Body of pancreas (tissue), 4 donors: ENCODE measurements at regions not wholly inside any gene's neighbourhood (a gene's known extent, or its start where the extent isn't known, plus 50 kb on each side); places are given as distances from the start of the nearest gene placed in this dataset.

Experiments
- POLR2A ChIP-seq, 3 donors: fragments of 450-650 bp; IDR thresholded peaks; one replicate each; pipeline ENCODE4 v1.6.1; 2016; ENCODE audit warnings: antibody characterized with exemption in 3 of 3, mild to moderate bottlenecking in 2 of 3
- TF ChIP-seq, protein P1 (sequence below), 7 experiments: fragments of 450-650 bp in 4 of 7; fragments of 200-600 bp in 3 of 7; sonication (generic) in 3 of 7; IDR thresholded peaks; one replicate each; pipeline ENCODE4 v1.5.1; 2016 to 2019; ENCODE audit warnings: antibody characterized with exemption in 7 of 7

DNA sequence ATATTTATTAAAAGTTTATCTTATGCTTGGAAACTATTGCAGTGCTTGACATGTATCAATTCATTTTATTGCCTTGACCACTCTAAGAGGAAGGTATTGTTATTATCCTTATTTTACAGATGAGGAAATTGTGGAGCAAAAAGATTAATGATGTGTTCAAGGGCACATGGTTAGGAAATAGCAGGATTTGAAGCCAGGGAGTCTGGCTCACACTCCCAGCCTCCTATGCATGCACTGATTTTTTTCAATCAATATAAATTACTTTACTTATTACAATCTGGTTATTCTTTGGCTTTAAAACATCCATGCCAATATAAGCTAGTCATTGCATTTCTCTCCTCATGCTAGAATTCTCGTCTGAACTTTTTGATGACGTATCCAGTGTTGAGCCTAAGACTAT is 94.2 kb upstream of the TBX5 start:
- TF ChIP-seq, protein P1, sequence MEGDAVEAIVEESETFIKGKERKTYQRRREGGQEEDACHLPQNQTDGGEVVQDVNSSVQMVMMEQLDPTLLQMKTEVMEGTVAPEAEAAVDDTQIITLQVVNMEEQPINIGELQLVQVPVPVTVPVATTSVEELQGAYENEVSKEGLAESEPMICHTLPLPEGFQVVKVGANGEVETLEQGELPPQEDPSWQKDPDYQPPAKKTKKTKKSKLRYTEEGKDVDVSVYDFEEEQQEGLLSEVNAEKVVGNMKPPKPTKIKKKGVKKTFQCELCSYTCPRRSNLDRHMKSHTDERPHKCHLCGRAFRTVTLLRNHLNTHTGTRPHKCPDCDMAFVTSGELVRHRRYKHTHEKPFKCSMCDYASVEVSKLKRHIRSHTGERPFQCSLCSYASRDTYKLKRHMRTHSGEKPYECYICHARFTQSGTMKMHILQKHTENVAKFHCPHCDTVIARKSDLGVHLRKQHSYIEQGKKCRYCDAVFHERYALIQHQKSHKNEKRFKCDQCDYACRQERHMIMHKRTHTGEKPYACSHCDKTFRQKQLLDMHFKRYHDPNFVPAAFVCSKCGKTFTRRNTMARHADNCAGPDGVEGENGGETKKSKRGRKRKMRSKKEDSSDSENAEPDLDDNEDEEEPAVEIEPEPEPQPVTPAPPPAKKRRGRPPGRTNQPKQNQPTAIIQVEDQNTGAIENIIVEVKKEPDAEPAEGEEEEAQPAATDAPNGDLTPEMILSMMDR (IDR thresholded peaks at IDR 0.05), result no peak
- TF ChIP-seq POLR2A (IDR thresholded peaks at IDR 0.05), result no peak
